Astrocyte (in vitro differentiated cells and primary cell): ENCODE measurements at regions not wholly inside any gene's neighbourhood (a gene's known extent, or its start where the extent isn't known, plus 50 kb on each side); places are given as distances from the start of the nearest gene placed in this dataset.

Source experiments
- DNase-seq: peaks from one replicate; pipeline ENCODE4 v3.0.0-alpha.2; 2010; ENCODE audit warnings: low read depth
- FAIRE-seq: peaks from 2 replicates; lab custom pipeline; 2011; peaks lifted over from hg19 to GRCh38; lab: Jason Lieb, UNC
- H2AFZ ChIP-seq: 2 replicates; pipeline ENCODE4 v1.6.0; 2012; ENCODE audit warnings: low read depth, low read length, inconsistent platforms
- H3K27ac ChIP-seq: 2 replicates; pipeline ENCODE4 v1.5.1; 2011; ENCODE audit warnings: low read depth, low read length, inconsistent platforms
- H3K27me3 ChIP-seq: 2 replicates; pipeline ENCODE4 v1.6.0; 2011; ENCODE audit warnings: low read length, inconsistent platforms; ENCODE audit not compliant: insufficient read depth
- H3K36me3 ChIP-seq: 2 replicates; pipeline ENCODE4 v1.5.1; 2011; ENCODE audit warnings: low read length, inconsistent platforms; ENCODE audit not compliant: insufficient read depth
- H3K4me1 ChIP-seq: 2 replicates; pipeline ENCODE4 v1.5.1; 2011; ENCODE audit warnings: low read length, inconsistent platforms; ENCODE audit not compliant: insufficient read depth
- H3K4me2 ChIP-seq: 2 replicates; pipeline ENCODE4 v1.6.0; 2012; ENCODE audit warnings: low read length, inconsistent platforms
- H3K4me3 ChIP-seq: 2 replicates; pipeline ENCODE4 v1.5.1; 2011; ENCODE audit warnings: low read depth, mild to moderate bottlenecking, low read length, inconsistent platforms; ENCODE audit not compliant: insufficient read depth
- H3K79me2 ChIP-seq: 2 replicates; pipeline ENCODE4 v1.6.0; 2012; ENCODE audit warnings: mild to moderate bottlenecking, low read length, inconsistent platforms; ENCODE audit not compliant: insufficient read depth
- H3K9ac ChIP-seq: 2 replicates; pipeline ENCODE4 v1.6.0; 2012; ENCODE audit warnings: mild to moderate bottlenecking, low read length, inconsistent platforms
- H3K9me3 ChIP-seq: 2 replicates; pipeline ENCODE4 v1.5.1; 2012; ENCODE audit warnings: low read depth, mild to moderate bottlenecking, low read length, inconsistent platforms; ENCODE audit not compliant: insufficient read depth
- H4K20me1 ChIP-seq: 2 replicates; pipeline ENCODE4 v1.6.0; 2012; ENCODE audit warnings: low read length, inconsistent platforms; ENCODE audit not compliant: insufficient read depth
- H3K27ac Mint-ChIP-seq: one replicate; pipeline ENCODE4 v1.8.0; 2021; ENCODE audit warnings: mild to moderate bottlenecking, mixed read lengths; ENCODE audit not compliant: unreplicated experiment
- H3K27me3 Mint-ChIP-seq: one replicate; pipeline ENCODE4 v1.8.0; 2021; ENCODE audit warnings: low read depth, mixed read lengths; ENCODE audit not compliant: unreplicated experiment
- H3K36me3 Mint-ChIP-seq: one replicate; pipeline ENCODE4 v1.8.0; 2021; ENCODE audit warnings: low read depth, mixed read lengths; ENCODE audit not compliant: unreplicated experiment
- H3K4me1 Mint-ChIP-seq: one replicate; pipeline ENCODE4 v1.8.0; 2021; ENCODE audit warnings: low read depth, mixed read lengths; ENCODE audit not compliant: unreplicated experiment
- H3K4me3 Mint-ChIP-seq: one replicate; pipeline ENCODE4 v1.8.0; 2021; ENCODE audit warnings: mild to moderate bottlenecking, moderate library complexity, mixed read lengths; ENCODE audit not compliant: unreplicated experiment
- H3K9me3 Mint-ChIP-seq: one replicate; pipeline ENCODE4 v1.8.0; 2021; ENCODE audit warnings: mild to moderate bottlenecking, mixed read lengths; ENCODE audit not compliant: unreplicated experiment
- CTCF ChIP-seq: IDR thresholded peaks from 2 replicates; pipeline ENCODE4 v1.5.1; 2011; ENCODE audit warnings: low read depth, mild to moderate bottlenecking, inconsistent platforms, low read length, moderate library complexity; ENCODE audit not compliant: insufficient read depth
- EZH2 ChIP-seq: IDR thresholded peaks from 2 replicates; pipeline ENCODE4 v1.6.1; 2012; ENCODE audit warnings: mild to moderate bottlenecking, low read length, inconsistent platforms; ENCODE audit not compliant: insufficient read depth

- TF ChIP-seq EZH2 = no peak
- no peak for TF ChIP-seq CTCF
- peaks cover 2% of the 10 kb centered on the region for H3K9me3 ChIP-seq
- Mint-ChIP-seq H3K9me3 (no peaks in the 10 kb centered on the region), H3K4me1 (no peaks in the 10 kb centered on the region), H3K27me3 (no peaks in the 10 kb centered on the region), H3K27ac (no peak overlapping the region), H3K4me3 (no peak overlapping the region), H3K36me3 (no peaks in the 10 kb centered on the region)
- no peak for FAIRE-seq
- H3K79me2 ChIP-seq = no peaks in the 10 kb centered on the region
- no peak overlapping the region for H3K4me2 ChIP-seq
- no peak for DNase-seq
- no peak overlapping the region for H2AFZ ChIP-seq
- no peaks in the 10 kb centered on the region for H4K20me1 ChIP-seq
- H3K4me3 ChIP-seq = no peak overlapping the region
- H3K4me1 ChIP-seq = no peaks in the 10 kb centered on the region
- H3K36me3 ChIP-seq = no peaks in the 10 kb centered on the region
- no peak overlapping the region for H3K27ac ChIP-seq
- no peaks in the 10 kb centered on the region for H3K27me3 ChIP-seq
- H3K9ac ChIP-seq = no peak overlapping the region
Measured at GRCh38 chr14:44010595-44010994, 496.5 kb downstream of the FSCB start.

DNA sequence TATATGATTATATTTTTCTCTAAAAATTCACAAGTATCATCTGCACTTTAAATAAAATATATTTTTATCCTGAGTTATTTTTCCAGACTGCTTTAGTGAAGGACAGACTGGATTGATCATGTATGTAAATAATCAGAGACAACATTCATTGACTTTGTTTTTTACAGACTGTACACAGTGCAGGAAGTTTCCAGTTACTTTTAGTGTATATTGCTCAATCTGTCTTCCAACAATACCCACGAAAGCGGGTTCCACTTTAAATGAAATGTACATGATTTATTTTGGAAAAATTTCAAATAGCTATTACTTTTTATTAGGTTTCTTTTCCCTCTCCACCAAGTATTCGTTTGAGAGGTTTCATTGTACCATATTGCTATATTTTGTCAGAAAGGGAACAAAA, 497.0 kb downstream of the FSCB start:
- Histone ChIP-seq H3K36me3 (no peaks in the 10 kb centered on the region), H3K27me3 (no peaks in the 10 kb centered on the region), H3K4me2 (no peak overlapping the region), H4K20me1 (no peaks in the 10 kb centered on the region), H3K27ac (no peak overlapping the region), H3K9ac (no peak overlapping the region), H3K9me3 (peaks cover 2% of the 10 kb centered on the region), H3K4me3 (no peak overlapping the region), H3K79me2 (no peaks in the 10 kb centered on the region), H3K4me1 (no peaks in the 10 kb centered on the region), H2AFZ (no peak overlapping the region)
- H3K27me3 Mint-ChIP-seq = no peaks in the 10 kb centered on the region
- H3K9me3 Mint-ChIP-seq = no peaks in the 10 kb centered on the region
- H3K27ac Mint-ChIP-seq = no peak overlapping the region
- FAIRE-seq (no peak), DNase-seq (no peak)
- no peaks in the 10 kb centered on the region for H3K4me1 Mint-ChIP-seq
- no peak overlapping the region for H3K4me3 Mint-ChIP-seq
- H3K36me3 Mint-ChIP-seq = no peaks in the 10 kb centered on the region
- TF ChIP-seq EZH2 = no peak
- no peak for TF ChIP-seq CTCF

DNA sequence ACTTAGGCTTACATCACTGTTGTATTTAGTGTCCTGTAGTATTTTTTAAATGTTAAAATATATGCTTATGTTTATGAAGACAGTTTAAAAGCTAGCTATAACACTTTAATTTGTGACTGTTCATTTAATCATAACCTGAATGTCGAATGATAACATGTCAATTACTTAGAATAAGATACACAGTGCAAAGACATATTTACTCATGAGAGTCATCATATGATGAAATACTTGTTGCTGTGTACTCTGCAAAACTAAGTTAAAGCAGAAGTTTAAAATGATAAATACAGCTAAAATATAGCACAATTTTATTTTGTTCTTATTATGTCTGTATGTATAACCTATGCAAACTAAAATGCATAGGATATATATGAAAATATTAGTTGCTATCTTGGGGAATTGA, 497.4 kb downstream of the FSCB start:
- Histone ChIP-seq H4K20me1 (no peaks in the 10 kb centered on the region), H3K36me3 (no peaks in the 10 kb centered on the region), H3K79me2 (no peaks in the 10 kb centered on the region), H3K27me3 (no peaks in the 10 kb centered on the region), H3K4me1 (no peaks in the 10 kb centered on the region), H3K4me3 (no peak overlapping the region), H3K9ac (no peak overlapping the region), H3K27ac (no peak overlapping the region), H3K9me3 (peaks cover 2% of the 10 kb centered on the region), H2AFZ (no peak overlapping the region), H3K4me2 (no peak overlapping the region)
- FAIRE-seq (no peak), DNase-seq (no peak)
- Mint-ChIP-seq H3K27me3 (no peaks in the 10 kb centered on the region), H3K9me3 (peaks cover 2% of the 10 kb centered on the region), H3K4me3 (no peak overlapping the region), H3K4me1 (no peaks in the 10 kb centered on the region), H3K27ac (no peak overlapping the region), H3K36me3 (no peaks in the 10 kb centered on the region)
- TF ChIP-seq CTCF = no peak
- TF ChIP-seq EZH2 = no peak
